Neutrophil (primary cell): ENCODE measurements at regions not wholly inside any gene's neighbourhood (a gene's known extent, or its start where the extent isn't known, plus 50 kb on each side); places are given as distances from the start of the nearest gene placed in this dataset.
"Not testable (repeated sequence)": the region's sequence is repeated elsewhere in the genome, so short reads cannot be mapped to it uniquely, and the experiment has no call there.

Experiments
- H3K27ac ChIP-seq: fragments of 200-600 bp; sonication (generic); 2 replicates; pipeline ENCODE4 v1.5.1; 2016; ENCODE audit warnings: mild to moderate bottlenecking, moderate library complexity
- H3K27me3 ChIP-seq: fragments of 200-600 bp; sonication (generic); 2 replicates; pipeline ENCODE4 v1.6.0; 2016; ENCODE audit warnings: mild to moderate bottlenecking
- H3K36me3 ChIP-seq: fragments of 200-600 bp; sonication (generic); 2 replicates; pipeline ENCODE4 v1.5.1; 2017
- H3K4me1 ChIP-seq, 2 experiments: fragments of 200-600 bp in 1 of 2; sonication (generic) in 1 of 2; 1 replicate in 1 of 2; 2 replicates in 1 of 2; pipeline versions ENCODE4 v1.5.1 to v1.6.1; 2013 to 2016; ENCODE audit warnings: low read depth in 1 of 2, low read length in 1 of 2, mild to moderate bottlenecking in 1 of 2, moderate library complexity in 1 of 2; ENCODE audit not compliant: control insufficient read depth in 1 of 2, insufficient read depth in 1 of 2
- H3K4me3 ChIP-seq, 2 experiments: fragments of 200-600 bp in 1 of 2; sonication (generic) in 1 of 2; 1 replicate in 1 of 2; 2 replicates in 1 of 2; pipeline ENCODE4 v1.5.1; 2013 to 2016; ENCODE audit warnings: low read depth in 1 of 2, low read length in 1 of 2, mild to moderate bottlenecking in 1 of 2, moderate library complexity in 1 of 2
- H3K9me3 ChIP-seq: fragments of 200-600 bp; sonication (generic); 2 replicates; pipeline ENCODE4 v1.5.1; 2016
- CTCF ChIP-seq: fragments of 200-600 bp; sonication (generic); IDR thresholded peaks from 2 replicates; pipeline ENCODE4 v1.5.1; 2016; ENCODE audit warnings: antibody characterized with exemption

DNA sequence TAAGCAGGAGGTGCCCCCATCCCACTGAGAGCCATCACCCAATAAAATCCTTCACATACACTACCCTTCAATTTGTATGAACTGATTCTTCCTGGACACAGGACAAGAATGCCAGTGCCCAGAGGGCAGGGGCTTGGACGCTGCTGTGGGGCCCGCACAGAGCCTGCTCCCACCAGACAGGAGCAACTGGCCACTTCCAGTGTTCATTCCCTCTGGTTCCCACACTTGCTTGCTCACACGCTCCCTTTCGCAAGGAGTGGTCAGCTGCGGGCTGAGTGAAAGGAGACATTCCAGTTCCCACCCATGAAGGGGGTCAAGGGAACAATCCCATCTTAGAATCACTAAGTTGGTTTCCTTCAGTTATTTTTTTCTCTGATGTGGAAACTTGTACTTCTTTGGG, 314.5 kb upstream of the ACO1 start:
- Histone ChIP-seq H3K27ac (no peak overlapping the region), H3K4me1 (no peaks in the 10 kb centered on the region), H3K9me3 (no peaks in the 10 kb centered on the region), H3K27me3 (no peaks in the 10 kb centered on the region), H3K36me3 (no peaks in the 10 kb centered on the region), H3K4me3 (no peak overlapping the region)
- no peak for TF ChIP-seq CTCF

DNA sequence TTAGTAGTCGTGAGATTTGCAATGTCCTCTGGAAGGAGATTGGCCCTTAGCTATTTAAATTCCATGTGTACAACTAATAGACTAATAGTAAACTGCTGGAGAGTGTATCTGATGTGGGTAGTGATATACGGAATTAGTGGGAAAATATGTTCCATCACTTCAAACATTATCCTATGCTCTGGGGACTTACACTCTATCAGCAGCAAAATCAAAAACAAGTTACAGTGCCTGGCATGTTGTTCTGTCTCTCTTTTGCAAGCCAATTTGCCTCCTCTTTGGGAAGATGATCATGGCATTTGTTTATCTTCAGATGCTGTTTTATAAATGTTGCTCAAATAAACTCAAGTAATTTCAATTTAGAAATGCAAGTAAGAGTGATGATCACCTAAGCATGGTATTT, 311.9 kb upstream of the ACO1 start:
- H3K27me3 ChIP-seq: no peaks in the 10 kb centered on the region
- no peak overlapping the region for H3K4me3 ChIP-seq
- TF ChIP-seq CTCF: no peak
- H3K27ac ChIP-seq: no peak overlapping the region
- no peaks in the 10 kb centered on the region for H3K36me3 ChIP-seq
- H3K4me1 ChIP-seq: no peaks in the 10 kb centered on the region
- H3K9me3 ChIP-seq: no peaks in the 10 kb centered on the region

- Histone ChIP-seq H3K9me3 (no peaks in the 10 kb centered on the region), H3K36me3 (no peaks in the 10 kb centered on the region), H3K27me3 (no peaks in the 10 kb centered on the region), H3K4me3 (no peak overlapping the region), H3K27ac (no peak overlapping the region), H3K4me1 (no peaks in the 10 kb centered on the region)
- no peak for TF ChIP-seq CTCF
Measured at GRCh38 chr9:32092031-32092430, 292.4 kb upstream of the ACO1 start.

GRCh38 chr9:32117291-32117690, 267.2 kb upstream of the ACO1 start:
- TF ChIP-seq CTCF: no peak
- H3K27ac ChIP-seq: no peak overlapping the region
- H3K27me3 ChIP-seq: no peaks in the 10 kb centered on the region

DNA sequence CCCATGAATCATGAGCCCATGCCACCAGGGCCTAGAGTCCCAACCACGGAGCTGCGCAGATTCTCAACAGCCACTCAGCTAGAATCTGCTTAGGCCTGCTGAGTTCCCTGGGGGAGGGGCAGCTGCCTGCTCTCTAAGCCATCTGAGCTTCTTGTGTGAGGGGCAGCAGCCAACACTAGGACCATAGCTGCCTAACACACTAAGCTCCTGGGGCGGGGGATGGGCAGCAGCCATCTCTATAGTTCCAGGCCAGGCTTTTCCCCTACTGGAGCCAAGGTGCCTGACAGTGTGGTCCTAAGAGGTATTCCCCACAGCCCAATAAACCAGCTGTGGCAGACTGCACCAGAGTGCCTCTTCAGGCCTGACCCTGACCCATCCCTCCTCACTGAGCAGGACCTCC, 255.9 kb upstream of the ACO1 start:
- no peaks in the 10 kb centered on the region for H3K36me3 ChIP-seq
- no peak overlapping the region for H3K4me3 ChIP-seq
- H3K27me3 ChIP-seq: no peaks in the 10 kb centered on the region
- H3K27ac ChIP-seq: no peak overlapping the region
- no peak for TF ChIP-seq CTCF
- H3K9me3 ChIP-seq: no peaks in the 10 kb centered on the region
- no peaks in the 10 kb centered on the region for H3K4me1 ChIP-seq

More at GRCh38 chr9:32117291-32117690, 267.2 kb upstream of the ACO1 start:
- Histone ChIP-seq H3K9me3 (no peaks in the 10 kb centered on the region), H3K4me3 (no peak overlapping the region), H3K36me3 (no peaks in the 10 kb centered on the region), H3K4me1 (no peaks in the 10 kb centered on the region)

GRCh38 chr9:32130709-32131108, 253.7 kb upstream of the ACO1 start:
- not testable (repeated sequence) for H3K4me3 ChIP-seq, H3K27me3 ChIP-seq, H3K4me1 ChIP-seq, H3K36me3 ChIP-seq, H3K9me3 ChIP-seq, H3K27ac ChIP-seq
